GM18867 (cell line): ENCODE measurements at regions not wholly inside any gene's neighbourhood (a gene's known extent, or its start where the extent isn't known, plus 50 kb on each side); places are given as distances from the start of the nearest gene placed in this dataset.

Experiments
- ATAC-seq: cut with Tn5 transposase; IDR thresholded peaks from one replicate; pipeline ENCODE4 v1.9.1; 2021; ENCODE audit warnings: mild to moderate bottlenecking, moderate library complexity; ENCODE audit not compliant: unreplicated experiment

DNA sequence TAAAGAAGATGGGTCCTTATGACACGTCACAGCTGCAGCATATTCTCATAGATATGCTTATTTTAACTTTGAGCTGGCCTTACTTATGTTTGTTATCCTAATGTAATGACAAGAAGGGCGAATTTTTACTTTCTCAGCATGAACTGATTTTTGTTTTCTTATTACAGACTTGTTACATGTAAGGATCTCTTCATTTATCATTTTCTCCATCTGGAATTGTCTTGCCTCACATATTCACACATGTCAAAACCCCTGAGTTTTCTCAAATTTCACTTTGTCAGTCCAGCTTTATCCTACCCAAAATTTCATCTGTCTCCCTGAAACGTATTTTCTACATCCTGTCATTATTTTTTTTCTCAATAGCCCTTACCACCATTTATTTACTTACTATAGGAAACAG is 1774.0 kb upstream of the PRR20A start:
- ATAC-seq: no peak

DNA sequence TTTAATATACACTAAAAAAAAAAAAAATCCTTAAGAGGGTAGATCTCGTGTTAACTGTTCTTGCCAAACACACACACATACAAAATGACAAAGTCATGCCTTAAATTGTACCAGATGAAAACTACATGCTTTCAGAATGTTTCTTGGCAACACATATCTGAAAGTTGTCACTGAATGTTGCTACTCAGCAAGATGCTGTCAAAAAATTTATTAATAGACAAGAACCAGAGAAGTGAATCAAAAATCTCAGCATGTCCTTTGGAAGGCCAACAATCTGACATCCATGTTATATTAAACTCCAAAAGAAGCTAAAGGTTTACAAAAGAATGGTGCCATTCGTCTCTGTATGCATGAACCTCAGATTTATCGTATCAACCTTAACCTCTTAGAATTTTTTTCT is 1746.2 kb upstream of the PRR20A start:
- ATAC-seq: no peak

DNA sequence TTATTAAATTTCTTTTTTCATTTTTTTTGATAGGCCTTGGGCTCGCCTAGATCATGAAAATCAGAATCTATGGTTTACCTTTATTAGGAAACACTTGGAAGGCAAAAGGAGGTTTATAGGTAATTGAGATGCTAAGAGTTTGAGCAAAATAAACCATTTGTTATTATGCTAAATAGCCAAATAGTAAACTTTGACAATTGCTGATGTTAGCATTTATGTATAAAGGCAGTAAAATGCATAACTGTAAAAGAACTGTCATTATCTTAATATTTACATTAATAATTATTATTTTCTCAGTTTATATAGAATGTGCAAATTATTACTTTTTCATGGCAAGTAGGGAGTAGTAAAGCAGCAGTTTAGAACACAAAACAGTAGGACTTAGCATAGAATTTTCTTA is 1737.8 kb upstream of the PRR20A start:
- ATAC-seq: no peak

DNA sequence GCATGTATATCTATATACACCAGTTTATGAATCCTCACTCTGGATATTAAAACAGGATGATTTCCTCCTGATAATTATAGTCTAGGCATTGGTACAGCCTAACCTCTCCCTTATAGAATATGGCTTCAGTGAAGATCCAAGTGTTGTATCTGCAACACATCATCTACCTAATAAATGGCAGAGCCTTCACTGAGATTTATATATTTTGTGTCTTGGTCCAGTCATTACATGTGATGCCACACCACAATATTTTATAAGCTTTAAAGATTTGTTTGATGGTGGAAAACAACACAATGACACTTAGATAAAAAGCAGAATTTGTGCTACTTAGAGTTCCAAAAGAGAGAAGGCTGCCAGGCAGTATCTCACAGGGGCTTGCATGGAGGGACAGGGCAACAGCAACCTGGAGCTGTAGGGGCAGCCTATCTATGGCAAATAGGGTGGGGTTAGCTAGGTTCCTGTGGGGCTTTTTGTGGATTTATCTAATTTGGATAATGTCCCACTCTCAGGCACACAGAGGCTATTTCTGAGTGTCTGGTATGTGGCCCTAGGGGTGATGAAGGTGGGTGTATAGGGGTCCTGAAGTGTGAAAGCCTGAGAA is 1736.7 kb upstream of the PRR20A start:
- ATAC-seq: no peak

DNA sequence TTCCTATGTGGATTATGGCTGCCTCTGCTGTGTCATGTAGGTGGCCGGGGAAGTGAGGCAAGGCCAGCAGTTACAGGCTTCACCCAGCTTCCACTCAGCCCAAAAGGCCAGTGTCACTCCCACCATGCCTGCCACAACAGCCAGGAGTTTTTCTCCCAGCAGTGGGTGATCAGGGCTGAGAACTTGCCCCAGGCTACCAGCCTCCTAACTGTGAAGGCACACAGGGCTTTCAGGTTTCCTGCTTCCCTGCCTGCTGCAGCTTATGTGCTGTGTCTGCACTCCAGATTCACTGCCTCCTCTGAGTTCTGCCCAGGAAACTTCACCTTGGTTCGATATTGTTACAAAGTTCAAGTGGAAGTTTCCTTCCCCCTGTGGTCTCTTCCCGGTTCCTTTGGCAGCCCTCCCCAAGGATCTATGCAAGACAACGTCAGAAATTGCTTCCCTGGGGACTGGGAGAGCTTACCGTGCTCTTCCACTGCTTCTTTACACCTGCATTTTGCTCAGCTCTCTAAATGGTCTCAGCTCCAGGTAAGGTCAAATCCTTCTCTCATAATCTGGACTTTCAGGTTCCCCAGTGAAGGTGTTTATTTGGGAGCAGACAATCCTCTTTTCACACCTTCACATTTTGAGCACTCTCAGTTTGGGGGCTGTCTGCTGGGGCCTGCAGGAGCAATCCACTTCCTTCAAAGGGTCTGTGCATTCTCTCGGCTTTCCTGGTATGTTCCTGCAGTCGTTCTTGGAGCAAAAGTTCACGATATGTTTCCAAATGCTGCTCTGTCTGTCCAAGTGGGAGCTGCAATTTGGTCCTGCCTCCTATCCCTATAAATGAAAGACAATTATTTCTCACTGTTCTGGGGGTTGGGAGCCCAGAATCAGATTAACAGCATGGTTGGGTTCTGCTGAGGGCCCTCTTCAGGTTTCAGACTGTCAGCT is 1730.1 kb upstream of the PRR20A start:
- ATAC-seq: no peak

DNA sequence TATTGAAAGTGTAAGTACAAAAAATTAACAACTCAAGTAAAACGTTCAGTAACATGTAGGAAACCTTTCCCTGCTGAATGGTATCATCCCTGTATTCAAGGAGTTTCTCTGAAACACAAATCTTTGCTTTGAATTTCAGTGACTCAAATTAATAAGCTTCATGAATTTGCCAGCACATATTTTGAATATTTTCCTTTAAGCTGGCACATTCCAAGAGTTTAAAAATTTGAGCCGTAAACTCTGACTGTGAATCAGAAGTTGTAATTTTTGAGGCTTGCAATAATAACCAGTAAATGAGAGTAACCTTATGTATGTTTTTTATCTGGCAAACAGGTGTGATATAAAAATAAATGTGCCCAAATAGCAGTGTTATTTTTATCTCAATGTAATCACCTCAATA is 1722.6 kb upstream of the PRR20A start:
- no peak for ATAC-seq

DNA sequence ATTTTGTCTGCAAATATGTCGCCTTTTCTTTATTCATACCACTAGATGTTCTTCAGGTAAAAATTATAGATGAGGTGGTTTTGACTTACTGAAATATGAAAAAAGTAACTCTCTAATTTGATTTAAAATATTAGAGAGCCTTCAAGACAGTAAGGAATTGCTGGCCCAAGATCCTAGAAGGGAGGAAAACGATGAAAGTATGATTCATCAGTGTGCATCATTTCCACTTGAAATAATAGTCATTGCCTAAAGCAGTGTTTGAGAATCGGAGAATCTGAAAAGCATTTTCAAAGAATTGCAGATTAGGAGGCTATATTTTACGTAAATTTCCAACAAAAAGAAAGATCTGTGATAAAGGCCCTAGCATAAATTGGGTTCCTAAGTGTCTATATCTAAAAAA is 1707.9 kb upstream of the PRR20A start:
- no peak for ATAC-seq

DNA sequence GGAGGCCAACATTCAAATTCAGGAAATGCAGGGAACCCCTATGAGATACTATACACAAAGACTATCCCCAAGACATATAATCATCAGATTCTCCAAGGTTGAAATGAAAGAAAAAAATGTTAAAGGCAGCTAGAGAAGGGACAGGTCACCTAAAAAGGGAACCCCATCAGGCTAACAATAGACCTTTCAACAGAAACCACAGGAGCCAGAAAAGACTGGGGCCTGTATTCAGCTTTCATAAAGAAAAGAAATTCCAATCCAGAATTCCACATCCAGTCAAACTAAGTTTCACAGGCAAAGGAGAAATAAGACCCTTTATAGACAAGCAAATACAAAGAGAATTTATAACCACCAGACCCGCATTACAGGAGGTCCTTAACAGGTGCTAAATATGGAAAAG is 1703.6 kb upstream of the PRR20A start:
- no peak for ATAC-seq

DNA sequence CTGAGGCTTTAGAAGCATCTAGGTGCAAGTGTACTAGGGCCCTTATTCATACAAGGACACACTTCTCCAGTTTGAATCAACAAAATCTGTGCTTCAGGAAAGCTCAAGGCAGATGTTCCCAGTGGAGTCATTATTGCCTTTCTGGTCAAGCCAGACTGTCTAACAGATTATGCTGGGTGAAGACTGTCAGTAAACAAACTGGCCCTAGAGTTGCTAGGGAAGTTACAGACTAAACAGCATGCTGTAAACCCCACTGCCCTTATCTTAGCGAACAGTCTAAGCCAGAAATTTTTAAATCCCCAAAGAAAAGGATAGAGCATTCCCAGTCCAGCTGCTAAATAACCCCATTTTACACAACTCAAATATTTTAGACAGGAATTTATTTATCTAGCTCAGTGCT is 1701.3 kb upstream of the PRR20A start:
- ATAC-seq: no peak

DNA sequence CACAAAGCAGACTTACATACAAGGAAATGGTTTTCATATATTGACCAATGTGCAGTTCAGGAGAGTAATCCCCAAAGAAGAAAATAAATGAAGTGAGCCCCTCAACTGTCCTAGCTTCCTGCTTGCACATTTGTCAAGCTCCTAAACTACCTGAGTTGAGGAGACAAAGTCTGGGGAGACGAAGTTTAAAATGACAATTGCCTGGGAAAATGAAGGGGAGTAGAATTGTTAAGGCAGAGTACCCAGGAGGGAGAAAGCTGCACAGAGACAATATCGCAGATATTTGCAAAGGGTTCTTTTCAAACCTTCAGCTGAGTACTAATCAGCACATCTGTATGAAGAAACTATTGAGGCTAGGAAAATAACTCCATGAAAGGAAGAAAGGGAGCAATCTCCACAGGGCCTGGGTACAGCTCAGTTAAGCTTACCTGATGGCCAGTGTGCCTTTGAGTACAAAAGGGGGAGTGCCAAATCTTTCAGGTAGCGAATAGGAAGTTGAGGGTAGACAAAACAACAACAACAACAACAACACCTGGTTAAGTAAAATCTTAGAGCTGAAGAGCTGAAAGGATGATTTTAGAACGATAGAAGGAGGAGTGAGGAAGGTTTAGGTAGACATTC is 1700.1 kb upstream of the PRR20A start:
- ATAC-seq: no peak

DNA sequence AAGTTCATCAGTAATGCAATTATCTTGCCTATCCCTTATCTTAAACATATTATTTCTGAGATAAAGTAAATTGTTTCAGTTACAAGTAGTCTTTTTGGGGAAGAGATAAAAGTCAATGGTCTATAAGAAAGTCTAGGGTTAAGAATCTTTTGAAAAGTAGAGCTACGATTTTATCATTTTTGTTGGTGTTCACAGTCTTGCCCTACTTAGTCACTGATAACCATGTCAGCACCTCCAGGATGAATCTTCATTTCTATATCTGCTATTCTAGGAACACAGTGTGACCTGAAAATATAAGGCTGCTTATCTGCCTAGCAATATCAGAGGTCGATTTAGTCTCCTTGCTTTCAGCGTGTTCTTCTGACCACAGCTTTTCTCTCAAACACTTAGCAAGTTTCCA is 1676.5 kb upstream of the PRR20A start:
- ATAC-seq: no peak

DNA sequence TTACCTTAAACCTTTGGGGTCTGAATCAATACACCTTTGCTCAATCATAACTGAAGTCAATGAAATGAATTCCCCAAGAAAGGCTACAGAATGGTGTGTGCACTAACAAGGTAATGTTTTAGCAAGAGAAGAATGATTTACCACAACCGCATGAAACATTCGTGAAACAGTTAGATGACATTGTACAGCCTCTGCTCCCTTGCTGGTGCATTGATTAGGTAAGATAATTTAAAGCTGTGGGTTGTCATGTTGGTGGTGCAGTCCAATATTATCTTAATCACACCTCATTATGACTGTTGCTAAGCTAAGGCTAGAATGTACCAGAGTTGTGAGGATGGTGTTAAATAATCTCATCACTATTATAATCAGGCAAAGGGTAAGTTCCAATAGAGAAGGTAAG is 1673.2 kb upstream of the PRR20A start:
- ATAC-seq: no peak

DNA sequence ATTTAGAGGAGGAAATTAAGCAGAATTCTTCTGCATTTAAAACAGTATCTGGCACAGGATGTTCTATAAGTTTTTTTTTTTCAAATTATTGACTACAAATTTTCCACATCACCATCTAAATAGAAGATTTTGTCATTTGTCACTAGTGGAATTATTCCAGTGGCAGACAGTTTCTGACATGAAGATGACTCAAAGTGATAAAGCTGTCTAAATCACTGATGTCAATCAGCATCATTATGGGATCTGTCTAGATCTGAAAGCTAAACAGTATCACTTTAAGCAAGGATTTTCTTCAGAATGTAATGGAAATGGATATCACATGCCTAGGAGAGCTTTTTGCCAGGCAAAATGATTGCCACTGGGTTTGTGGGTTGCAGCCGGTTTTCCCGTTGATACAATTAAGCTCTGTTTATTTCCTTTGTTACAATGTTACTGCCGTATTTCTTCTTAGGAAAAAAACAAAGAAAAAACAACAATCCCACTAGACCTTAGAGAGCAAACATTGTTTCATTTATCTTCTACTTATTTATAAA is 1657.0 kb upstream of the PRR20A start:
- no peak for ATAC-seq

DNA sequence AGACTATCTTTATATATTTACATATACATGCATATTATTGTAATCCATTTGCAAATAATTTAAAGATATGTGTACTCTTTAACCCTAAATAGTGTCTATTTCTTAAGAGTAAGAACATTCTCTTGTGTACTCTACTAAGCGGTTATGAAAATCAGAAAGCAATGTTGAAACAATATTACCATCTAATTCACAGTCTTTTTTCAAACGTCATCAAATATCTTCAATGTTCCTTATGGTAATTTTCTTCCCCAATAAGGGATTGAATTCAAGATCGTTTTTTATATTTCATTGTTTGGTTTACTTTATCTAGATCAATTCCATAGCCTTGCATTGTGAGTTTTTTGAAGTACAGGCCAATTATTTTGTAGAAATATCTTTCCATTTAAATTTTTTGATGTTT is 1647.4 kb upstream of the PRR20A start:
- ATAC-seq: no peak

DNA sequence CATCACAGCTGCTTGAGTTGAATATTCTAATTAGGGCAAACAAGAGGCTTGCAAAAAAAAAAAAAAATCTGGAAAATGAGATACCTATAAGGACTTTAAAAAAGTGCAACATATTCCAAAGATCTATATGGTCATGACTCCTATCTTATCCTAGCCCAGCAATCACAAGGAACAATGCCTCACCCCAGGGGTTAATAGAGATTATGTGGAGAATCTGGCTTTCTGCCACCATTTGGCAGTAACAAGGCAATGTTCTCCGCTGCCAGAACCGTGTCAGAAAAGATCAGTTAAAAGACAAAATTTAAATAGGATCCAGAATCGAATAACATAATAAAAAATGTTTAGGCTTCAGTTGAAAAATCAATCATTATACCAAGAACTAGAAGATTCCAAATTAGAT is 1643.2 kb upstream of the PRR20A start:
- no peak for ATAC-seq

DNA sequence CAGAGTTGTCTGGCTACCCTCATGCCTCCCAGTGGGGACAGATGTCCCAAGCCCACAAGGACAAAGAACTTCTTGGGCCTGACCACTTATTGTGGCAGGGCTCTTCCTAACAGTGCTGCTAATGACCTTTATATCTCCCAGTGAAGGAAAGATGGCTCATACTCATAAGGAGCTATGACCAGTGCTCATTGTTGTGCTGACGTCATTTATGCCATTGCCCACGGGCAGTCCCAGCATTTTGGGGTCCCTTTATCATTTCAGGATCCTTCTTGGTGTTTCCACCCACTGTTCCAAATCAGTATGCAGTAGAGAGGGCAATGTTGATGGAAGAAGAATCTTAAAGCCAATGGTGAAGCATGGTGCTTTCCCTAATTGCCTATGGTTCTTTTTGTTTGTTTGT is 1640.0 kb upstream of the PRR20A start:
- ATAC-seq: no peak

DNA sequence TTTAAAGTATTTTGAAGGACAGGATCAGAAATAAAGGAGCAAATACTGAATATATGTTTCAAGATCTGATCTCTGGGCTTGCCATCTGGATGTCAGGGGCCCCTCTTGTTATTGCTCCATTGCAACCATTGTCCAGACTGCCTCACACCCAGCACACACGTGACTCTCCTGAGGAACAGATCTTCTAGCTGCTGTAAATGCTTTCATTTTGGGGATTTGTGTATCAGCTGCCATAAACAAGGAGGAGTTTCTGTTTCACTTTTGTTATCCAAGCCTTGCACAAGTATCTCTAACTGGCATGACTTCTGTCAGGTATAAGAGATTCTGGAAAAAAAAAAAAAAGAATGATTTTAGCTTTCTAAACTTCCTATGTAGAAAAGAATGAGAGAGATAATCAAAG is 1624.1 kb upstream of the PRR20A start:
- ATAC-seq: no peak

DNA sequence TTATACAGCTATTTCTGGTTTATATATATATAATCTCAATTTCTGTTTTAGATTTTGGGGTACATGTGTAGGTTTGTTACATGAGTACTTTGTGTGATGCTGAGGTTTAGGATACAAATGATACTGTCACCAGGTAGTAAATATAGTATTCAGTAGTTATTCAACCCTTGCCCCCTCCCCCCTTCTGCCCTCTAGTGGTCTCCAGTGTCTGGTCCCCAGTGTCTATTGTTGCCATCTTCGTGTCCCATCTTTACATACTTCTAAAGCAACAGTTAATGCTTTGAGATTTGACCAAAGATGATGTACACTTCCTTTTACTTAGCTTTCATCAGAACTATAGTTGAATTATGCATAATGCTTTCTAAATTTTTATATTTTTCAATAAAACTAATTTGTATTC is 1623.4 kb upstream of the PRR20A start:
- ATAC-seq: no peak

DNA sequence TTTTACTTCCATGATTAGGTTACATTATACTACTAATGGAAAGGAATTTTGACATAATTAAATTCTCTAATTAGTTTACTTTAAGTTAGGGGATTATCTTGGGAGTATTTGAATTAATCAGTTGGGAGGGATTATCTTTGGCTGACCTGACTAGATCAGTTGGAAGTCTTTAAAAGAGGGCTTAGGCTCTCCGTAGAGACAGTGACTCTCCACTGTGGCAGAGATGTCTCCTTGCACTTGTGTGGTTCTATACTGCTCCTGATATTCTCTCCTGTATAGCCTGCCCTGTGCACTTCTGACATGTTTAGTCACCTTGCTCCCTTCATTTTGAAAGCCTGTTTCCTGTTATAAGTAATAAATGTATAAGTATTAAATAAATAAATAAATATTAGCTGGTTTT is 1612.3 kb upstream of the PRR20A start:
- no peak for ATAC-seq

DNA sequence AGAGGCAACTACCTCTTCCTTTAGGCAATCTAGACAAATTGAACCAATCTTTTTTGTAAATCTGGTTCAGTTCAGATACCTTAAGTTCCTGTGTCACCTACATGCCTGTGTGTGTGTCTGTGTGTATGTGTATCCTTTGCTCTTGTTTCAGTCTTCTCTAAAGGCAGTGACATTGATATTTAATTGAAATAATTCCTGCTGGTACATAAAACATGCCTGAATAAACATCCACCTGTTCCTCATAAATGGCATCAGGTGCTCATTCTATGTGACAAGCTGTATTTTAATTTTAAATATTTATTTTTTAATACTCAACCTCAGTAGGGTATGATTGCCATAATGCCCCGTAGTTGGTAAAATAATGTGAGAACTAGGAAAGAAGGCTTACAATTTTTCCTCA is 1606.4 kb upstream of the PRR20A start:
- ATAC-seq: no peak

DNA sequence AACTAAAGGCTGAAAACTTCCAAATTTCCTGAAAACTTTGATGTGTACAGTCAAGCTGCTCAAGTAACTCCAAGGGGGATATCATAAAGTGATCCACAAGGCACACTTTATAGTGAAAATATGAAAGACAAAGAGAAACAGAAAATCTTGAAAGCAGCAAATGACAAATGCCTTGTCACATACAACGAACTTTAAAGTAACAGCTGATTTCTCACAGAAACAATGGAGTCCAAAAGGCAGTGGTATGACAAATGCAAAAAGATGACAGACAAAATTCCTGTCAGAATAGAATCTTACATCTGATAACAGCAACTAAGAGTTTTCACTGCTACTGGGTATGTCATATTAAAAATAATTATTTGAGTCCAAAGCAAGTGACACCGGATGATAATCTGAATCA is 1602.3 kb upstream of the PRR20A start:
- ATAC-seq: no peak

DNA sequence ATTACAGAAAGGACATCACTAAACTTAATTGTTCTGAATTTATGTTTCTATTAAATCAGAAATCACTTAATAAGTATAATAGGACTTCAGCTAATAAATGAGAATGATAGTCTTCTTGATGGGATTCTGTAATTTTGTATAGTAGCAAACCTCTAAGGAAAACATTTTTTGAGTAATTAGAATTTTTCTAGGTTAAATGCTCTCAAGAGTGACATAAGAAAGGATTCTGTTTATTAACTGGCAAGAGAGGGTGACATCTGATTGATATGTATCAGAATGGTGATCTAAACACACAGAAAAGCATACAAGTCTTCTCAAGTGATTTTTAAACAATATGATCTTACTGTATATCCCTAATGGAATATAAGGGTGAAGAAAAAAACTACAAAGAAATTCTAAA is 1597.7 kb upstream of the PRR20A start:
- no peak for ATAC-seq
